ENCODE measurements at regions not wholly inside any gene's neighbourhood (a gene's known extent, or its start where the extent isn't known, plus 50 kb on each side); places are given as distances from the start of the nearest gene placed in this dataset.

DNA sequence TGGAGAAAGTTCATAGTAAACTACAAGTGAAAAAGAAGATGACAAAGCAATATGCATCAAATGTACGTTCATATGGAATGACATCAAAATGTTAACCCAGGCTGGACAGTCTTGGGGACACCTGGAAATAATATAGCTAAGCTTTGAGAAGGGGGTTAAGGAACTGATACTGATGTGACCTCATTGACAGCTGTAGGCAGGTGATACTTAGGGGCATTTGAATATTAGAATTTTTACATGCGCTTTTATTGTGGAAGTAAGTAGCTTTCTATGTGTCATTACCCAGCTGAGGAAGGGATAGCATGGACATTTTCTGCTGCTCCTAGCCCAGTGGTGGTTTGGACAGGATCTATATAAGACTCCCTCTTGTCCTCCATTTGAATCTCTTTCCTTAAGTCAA lies 299.7 kb downstream of the CWC27 start:
- Histone ChIP-seq H3K4me1 (ENCODE audit: control insufficient read depth in 4 of 4, insufficient read depth in 4 of 4, low read length in 3 of 4) (no peaks in the 10 kb centered on the region), H3K9ac (ENCODE audit: low read depth in 1 of 2, low read length in 2 of 2) (no peak overlapping the region), H3K4me3 (ENCODE audit: low read depth in 1 of 3, low read length in 3 of 3) (no peak overlapping the region), H3K27me3 (ENCODE audit: control insufficient read depth in 4 of 4, insufficient read depth in 4 of 4, low read length in 3 of 4) (peaks cover 0 to 2% (median 0%) of the 10 kb centered on the region in 4 donors), H3K27ac (ENCODE audit: low read depth in 1 of 2, low read length in 2 of 2) (no peak overlapping the region), H3K36me3 (ENCODE audit: control insufficient read depth in 4 of 4, insufficient read depth in 3 of 4, low read depth in 1 of 4, low read length in 3 of 4) (no peaks in the 10 kb centered on the region), H3K9me3 (ENCODE audit: control insufficient read depth in 4 of 4, low read length in 3 of 4) (no peaks in the 10 kb centered on the region)
- no peak for TF ChIP-seq JUND (IDR thresholded peaks at IDR 0.05)
- no peak for TF ChIP-seq RXRA (IDR thresholded peaks at IDR 0.05)
- no peak for TF ChIP-seq HNF4G (IDR thresholded peaks at IDR 0.05)
- TF ChIP-seq, protein P1, sequence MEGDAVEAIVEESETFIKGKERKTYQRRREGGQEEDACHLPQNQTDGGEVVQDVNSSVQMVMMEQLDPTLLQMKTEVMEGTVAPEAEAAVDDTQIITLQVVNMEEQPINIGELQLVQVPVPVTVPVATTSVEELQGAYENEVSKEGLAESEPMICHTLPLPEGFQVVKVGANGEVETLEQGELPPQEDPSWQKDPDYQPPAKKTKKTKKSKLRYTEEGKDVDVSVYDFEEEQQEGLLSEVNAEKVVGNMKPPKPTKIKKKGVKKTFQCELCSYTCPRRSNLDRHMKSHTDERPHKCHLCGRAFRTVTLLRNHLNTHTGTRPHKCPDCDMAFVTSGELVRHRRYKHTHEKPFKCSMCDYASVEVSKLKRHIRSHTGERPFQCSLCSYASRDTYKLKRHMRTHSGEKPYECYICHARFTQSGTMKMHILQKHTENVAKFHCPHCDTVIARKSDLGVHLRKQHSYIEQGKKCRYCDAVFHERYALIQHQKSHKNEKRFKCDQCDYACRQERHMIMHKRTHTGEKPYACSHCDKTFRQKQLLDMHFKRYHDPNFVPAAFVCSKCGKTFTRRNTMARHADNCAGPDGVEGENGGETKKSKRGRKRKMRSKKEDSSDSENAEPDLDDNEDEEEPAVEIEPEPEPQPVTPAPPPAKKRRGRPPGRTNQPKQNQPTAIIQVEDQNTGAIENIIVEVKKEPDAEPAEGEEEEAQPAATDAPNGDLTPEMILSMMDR (IDR thresholded peaks at IDR 0.05; ENCODE audit: low read depth, low read length, missing input control), result no peak
- TF ChIP-seq HNF4A (conservative IDR thresholded peaks at IDR 0.05), result no peak
- TF ChIP-seq, protein P2, sequence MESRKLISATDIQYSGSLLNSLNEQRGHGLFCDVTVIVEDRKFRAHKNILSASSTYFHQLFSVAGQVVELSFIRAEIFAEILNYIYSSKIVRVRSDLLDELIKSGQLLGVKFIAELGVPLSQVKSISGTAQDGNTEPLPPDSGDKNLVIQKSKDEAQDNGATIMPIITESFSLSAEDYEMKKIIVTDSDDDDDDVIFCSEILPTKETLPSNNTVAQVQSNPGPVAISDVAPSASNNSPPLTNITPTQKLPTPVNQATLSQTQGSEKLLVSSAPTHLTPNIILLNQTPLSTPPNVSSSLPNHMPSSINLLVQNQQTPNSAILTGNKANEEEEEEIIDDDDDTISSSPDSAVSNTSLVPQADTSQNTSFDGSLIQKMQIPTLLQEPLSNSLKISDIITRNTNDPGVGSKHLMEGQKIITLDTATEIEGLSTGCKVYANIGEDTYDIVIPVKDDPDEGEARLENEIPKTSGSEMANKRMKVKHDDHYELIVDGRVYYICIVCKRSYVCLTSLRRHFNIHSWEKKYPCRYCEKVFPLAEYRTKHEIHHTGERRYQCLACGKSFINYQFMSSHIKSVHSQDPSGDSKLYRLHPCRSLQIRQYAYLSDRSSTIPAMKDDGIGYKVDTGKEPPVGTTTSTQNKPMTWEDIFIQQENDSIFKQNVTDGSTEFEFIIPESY (IDR thresholded peaks at IDR 0.05), result no peak
- no peak for TF ChIP-seq RAD21 (IDR thresholded peaks at IDR 0.05)
- WGBS, result 82% methylated on average over 2 of the region's 2 CpGs
- DNase-seq (ENCODE audit: low spot score), result no peak

DNA sequence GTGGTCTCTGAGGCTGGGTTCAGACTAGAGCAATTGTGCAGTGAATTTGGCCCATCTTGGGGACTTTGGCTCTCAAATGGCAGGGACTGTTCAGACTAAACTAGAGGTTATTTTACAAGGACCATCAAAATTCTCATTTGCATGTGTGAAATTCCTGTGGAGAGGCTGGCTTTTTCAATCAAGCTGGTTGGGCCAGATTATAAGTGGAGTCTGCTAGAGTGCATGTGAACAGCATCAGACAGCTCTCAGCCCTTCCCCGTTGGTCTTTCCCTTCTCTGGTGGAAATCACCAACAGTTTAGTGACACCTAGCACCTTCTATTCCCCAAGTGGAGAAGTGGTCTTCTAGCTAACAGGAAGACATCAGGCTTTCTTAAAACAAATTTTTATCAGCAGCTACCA lies 301.3 kb downstream of the CWC27 start:
- Histone ChIP-seq H3K9ac (ENCODE audit: low read depth in 1 of 2, low read length in 2 of 2) (no peak overlapping the region), H3K27ac (ENCODE audit: low read depth in 1 of 2, low read length in 2 of 2) (no peak overlapping the region), H3K4me3 (ENCODE audit: low read depth in 1 of 3, low read length in 3 of 3) (no peak overlapping the region), H3K9me3 (ENCODE audit: control insufficient read depth in 4 of 4, low read length in 3 of 4) (no peaks in the 10 kb centered on the region), H3K27me3 (ENCODE audit: control insufficient read depth in 4 of 4, insufficient read depth in 4 of 4, low read length in 3 of 4) (peaks cover 0 to 2% (median 0%) of the 10 kb centered on the region in 4 donors), H3K36me3 (ENCODE audit: control insufficient read depth in 4 of 4, insufficient read depth in 3 of 4, low read depth in 1 of 4, low read length in 3 of 4) (no peaks in the 10 kb centered on the region), H3K4me1 (ENCODE audit: control insufficient read depth in 4 of 4, insufficient read depth in 4 of 4, low read length in 3 of 4) (no peaks in the 10 kb centered on the region)
- WGBS, result 69% methylated on average over 1 of the region's 1 CpG
- no peak for DNase-seq (ENCODE audit: low spot score)
- TF ChIP-seq JUND (IDR thresholded peaks at IDR 0.05), result no peak
- no peak for TF ChIP-seq NR2F2 (IDR thresholded peaks at IDR 0.05)
- TF ChIP-seq, protein P3, sequence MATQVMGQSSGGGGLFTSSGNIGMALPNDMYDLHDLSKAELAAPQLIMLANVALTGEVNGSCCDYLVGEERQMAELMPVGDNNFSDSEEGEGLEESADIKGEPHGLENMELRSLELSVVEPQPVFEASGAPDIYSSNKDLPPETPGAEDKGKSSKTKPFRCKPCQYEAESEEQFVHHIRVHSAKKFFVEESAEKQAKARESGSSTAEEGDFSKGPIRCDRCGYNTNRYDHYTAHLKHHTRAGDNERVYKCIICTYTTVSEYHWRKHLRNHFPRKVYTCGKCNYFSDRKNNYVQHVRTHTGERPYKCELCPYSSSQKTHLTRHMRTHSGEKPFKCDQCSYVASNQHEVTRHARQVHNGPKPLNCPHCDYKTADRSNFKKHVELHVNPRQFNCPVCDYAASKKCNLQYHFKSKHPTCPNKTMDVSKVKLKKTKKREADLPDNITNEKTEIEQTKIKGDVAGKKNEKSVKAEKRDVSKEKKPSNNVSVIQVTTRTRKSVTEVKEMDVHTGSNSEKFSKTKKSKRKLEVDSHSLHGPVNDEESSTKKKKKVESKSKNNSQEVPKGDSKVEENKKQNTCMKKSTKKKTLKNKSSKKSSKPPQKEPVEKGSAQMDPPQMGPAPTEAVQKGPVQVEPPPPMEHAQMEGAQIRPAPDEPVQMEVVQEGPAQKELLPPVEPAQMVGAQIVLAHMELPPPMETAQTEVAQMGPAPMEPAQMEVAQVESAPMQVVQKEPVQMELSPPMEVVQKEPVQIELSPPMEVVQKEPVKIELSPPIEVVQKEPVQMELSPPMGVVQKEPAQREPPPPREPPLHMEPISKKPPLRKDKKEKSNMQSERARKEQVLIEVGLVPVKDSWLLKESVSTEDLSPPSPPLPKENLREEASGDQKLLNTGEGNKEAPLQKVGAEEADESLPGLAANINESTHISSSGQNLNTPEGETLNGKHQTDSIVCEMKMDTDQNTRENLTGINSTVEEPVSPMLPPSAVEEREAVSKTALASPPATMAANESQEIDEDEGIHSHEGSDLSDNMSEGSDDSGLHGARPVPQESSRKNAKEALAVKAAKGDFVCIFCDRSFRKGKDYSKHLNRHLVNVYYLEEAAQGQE (IDR thresholded peaks at IDR 0.05), result no peak
- no peak for TF ChIP-seq RXRA (IDR thresholded peaks at IDR 0.05)
- TF ChIP-seq EGR1 (IDR thresholded peaks at IDR 0.05; ENCODE audit: low read depth in 2 of 2), result no peak
- no peak for TF ChIP-seq HNF4G (IDR thresholded peaks at IDR 0.05)

DNA sequence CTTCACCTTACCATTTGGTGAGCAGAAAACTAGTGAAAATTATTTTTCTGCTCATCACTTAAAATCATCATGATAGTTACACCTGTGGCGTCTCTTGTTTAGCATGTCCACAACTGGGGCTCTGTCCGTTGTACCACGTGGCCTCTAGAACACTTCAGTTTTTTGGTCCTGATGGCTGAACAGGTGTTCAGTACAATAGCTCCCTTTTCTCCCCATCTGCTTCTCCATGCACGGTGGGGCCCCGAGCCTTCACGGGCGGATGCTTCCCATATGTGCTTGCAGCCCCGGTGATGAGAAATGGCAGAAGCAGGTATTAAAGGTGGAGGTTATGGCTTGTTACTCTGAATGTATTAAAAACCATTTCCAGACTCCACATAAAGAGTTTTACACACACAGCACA lies 304.1 kb downstream of the CWC27 start:
- no peak for TF ChIP-seq HNF4G (IDR thresholded peaks at IDR 0.05)
- TF ChIP-seq, protein P4, sequence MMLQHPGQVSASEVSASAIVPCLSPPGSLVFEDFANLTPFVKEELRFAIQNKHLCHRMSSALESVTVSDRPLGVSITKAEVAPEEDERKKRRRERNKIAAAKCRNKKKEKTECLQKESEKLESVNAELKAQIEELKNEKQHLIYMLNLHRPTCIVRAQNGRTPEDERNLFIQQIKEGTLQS (IDR thresholded peaks at IDR 0.05), result no peak
- no peaks in the 10 kb centered on the region for H3K9me3 ChIP-seq (ENCODE audit: control insufficient read depth in 4 of 4, low read length in 3 of 4)

More for the DNA sequence above, 304.1 kb downstream of the CWC27 start:
- WGBS, result 83% methylated on average over 8 of the region's 8 CpGs
- Histone ChIP-seq H3K9ac (ENCODE audit: low read depth in 1 of 2, low read length in 2 of 2) (no peak overlapping the region), H3K27me3 (ENCODE audit: control insufficient read depth in 4 of 4, insufficient read depth in 4 of 4, low read length in 3 of 4) (no peaks in the 10 kb centered on the region), H3K27ac (ENCODE audit: low read depth in 1 of 2, low read length in 2 of 2) (no peak overlapping the region), H3K36me3 (ENCODE audit: control insufficient read depth in 4 of 4, insufficient read depth in 3 of 4, low read depth in 1 of 4, low read length in 3 of 4) (no peaks in the 10 kb centered on the region), H3K4me3 (ENCODE audit: low read depth in 1 of 3, low read length in 3 of 3) (no peak overlapping the region), H3K4me1 (ENCODE audit: control insufficient read depth in 4 of 4, insufficient read depth in 4 of 4, low read length in 3 of 4) (no peaks in the 10 kb centered on the region)
- no peak for DNase-seq (ENCODE audit: low spot score)

Measured in liver (tissue), 8 donors.